Esophagus (tissue), 2 donors: ENCODE measurements at regions not wholly inside any gene's neighbourhood (a gene's known extent, or its start where the extent isn't known, plus 50 kb on each side); places are given as distances from the start of the nearest gene placed in this dataset.

Experiments used
- H3K27ac ChIP-seq, 2 donors: one replicate each; pipeline ENCODE4 v1.5.1; 2013; ENCODE audit warnings: low read depth in 2 of 2, mild to moderate bottlenecking in 2 of 2, inconsistent platforms in 1 of 2, low read length in 1 of 2, moderate library complexity in 1 of 2
- H3K27me3 ChIP-seq, 2 donors: one replicate each; pipeline ENCODE4 v1.6.1; 2013; ENCODE audit warnings: low read length in 2 of 2, control low read depth in 1 of 2, mild to moderate bottlenecking in 1 of 2; ENCODE audit not compliant: insufficient read depth in 2 of 2, control insufficient read depth in 1 of 2
- H3K36me3 ChIP-seq, 2 donors: one replicate each; pipeline ENCODE4 v1.6.1; 2013; ENCODE audit warnings: low read length in 1 of 2; ENCODE audit not compliant: control insufficient read depth in 2 of 2, insufficient read depth in 2 of 2
- H3K4me1 ChIP-seq, 2 donors: one replicate each; pipeline ENCODE4 v1.6.1; 2013; ENCODE audit warnings: low read length in 1 of 2; ENCODE audit not compliant: control insufficient read depth in 2 of 2, insufficient read depth in 2 of 2
- H3K4me3 ChIP-seq, 2 donors: one replicate each; pipeline ENCODE4 v1.5.1; 2013; ENCODE audit warnings: low read length in 2 of 2, mild to moderate bottlenecking in 2 of 2, low read depth in 1 of 2, moderate library complexity in 1 of 2
- H3K9me3 ChIP-seq, 2 donors: one replicate each; pipeline ENCODE4 v1.6.1; 2013; ENCODE audit warnings: mild to moderate bottlenecking in 2 of 2, low read depth in 1 of 2, low read length in 1 of 2, moderate library complexity in 1 of 2; ENCODE audit not compliant: control insufficient read depth in 2 of 2, insufficient read depth in 1 of 2
- WGBS, 2 donors: extraction: QIAGEN DNeasy Blood & Tissue Kit; methylation state at CpG; one replicate each; pipeline ENCODE4 v1.1.7; 2013; 5-methylcytosine and 5-hydroxymethylcytosine counted together
- donor health status: healthy with polysubstance abuse.
- donor health status: Bipolar disorder and iron deficiency.

- WGBS, 2 donors: 78 to 81% methylated on average over 22 of the region's 22 CpGs
Observed at GRCh38 chr22:48841881-48842582, 985.6 kb downstream of the BRD1 start.

DNA sequence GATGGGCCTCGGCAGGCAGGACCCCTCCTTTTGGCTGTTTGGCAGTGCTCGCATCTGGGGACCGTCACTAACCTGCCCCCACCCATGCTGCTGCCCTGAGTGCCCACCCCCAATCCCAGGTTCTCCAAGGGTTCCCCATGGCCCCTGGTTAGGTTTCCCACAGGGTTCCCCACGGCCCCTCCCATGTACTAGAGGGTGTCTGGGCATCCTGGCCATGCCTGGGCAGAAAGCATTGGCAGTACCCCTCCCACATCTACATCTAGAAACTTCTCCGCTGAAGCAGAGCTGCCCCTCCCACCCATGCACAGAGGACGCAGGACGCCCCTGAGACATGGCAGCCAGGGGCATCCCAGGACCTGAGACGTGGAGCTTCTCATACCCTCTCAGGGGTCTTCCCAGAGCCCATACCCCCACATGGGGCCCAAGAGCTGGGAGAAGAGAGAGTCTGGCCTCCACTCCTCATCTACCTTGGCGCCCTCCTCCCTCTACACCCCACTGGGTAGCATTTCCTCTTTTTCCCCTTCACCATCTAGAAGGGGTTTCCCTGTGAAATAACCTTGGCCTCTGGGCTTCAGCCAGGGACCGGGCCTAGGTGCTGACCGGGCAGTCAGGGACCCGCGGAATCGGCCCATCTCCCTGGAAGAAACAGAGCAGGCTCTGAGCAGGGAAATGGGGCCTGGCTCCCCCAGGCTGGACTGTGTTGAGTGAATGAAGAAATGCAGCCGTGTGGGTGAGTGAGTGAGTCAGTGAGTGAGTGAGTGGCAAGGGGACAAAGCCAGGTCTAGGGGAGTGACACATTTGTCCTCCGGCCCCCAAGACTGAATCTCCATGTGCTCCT, 987.3 kb downstream of the BRD1 start:
- Histone ChIP-seq H3K4me1 (no peaks in the 10 kb centered on the region), H3K36me3 (no peaks in the 10 kb centered on the region), H3K4me3 (no peak overlapping the region), H3K27me3 (no peaks in the 10 kb centered on the region), H3K9me3 (peaks cover 0 to 8% of the 10 kb centered on the region in 2 donors), H3K27ac (no peak overlapping the region)
- WGBS, 2 donors: 79 to 81% methylated on average over 16 of the region's 16 CpGs

More at GRCh38 chr22:48841881-48842582, 985.6 kb downstream of the BRD1 start:
- H3K27ac ChIP-seq: no peak overlapping the region
- no peaks in the 10 kb centered on the region for H3K27me3 ChIP-seq
- H3K4me3 ChIP-seq: no peak overlapping the region
- H3K36me3 ChIP-seq: no peaks in the 10 kb centered on the region
- H3K9me3 ChIP-seq: peaks cover 0 to 6% of the 10 kb centered on the region in 2 donors
- no peaks in the 10 kb centered on the region for H3K4me1 ChIP-seq

- no peaks in the 10 kb centered on the region for H3K36me3 ChIP-seq
- no peaks in the 10 kb centered on the region for H3K4me1 ChIP-seq
- 70 to 72% methylated on average over 19 of the region's 19 CpGs for WGBS, 2 donors
- no peaks in the 10 kb centered on the region for H3K27me3 ChIP-seq
- H3K4me3 ChIP-seq: no peak overlapping the region
- H3K27ac ChIP-seq: no peak overlapping the region
- peaks cover 0 to 8% of the 10 kb centered on the region in 2 donors for H3K9me3 ChIP-seq
Observed at GRCh38 chr22:48838846-48839730, 988.6 kb downstream of the BRD1 start.

GRCh38 chr22:48838376-48838775, 989.3 kb downstream of the BRD1 start:
- no peak overlapping the region for H3K27ac ChIP-seq
- H3K4me3 ChIP-seq: no peak overlapping the region
- no peaks in the 10 kb centered on the region for H3K4me1 ChIP-seq
- H3K27me3 ChIP-seq: no peaks in the 10 kb centered on the region
- H3K9me3 ChIP-seq: peaks cover 0 to 8% of the 10 kb centered on the region in 2 donors
- H3K36me3 ChIP-seq: no peaks in the 10 kb centered on the region
- WGBS, 2 donors: 82 to 83% methylated on average over 16 of the region's 16 CpGs

DNA sequence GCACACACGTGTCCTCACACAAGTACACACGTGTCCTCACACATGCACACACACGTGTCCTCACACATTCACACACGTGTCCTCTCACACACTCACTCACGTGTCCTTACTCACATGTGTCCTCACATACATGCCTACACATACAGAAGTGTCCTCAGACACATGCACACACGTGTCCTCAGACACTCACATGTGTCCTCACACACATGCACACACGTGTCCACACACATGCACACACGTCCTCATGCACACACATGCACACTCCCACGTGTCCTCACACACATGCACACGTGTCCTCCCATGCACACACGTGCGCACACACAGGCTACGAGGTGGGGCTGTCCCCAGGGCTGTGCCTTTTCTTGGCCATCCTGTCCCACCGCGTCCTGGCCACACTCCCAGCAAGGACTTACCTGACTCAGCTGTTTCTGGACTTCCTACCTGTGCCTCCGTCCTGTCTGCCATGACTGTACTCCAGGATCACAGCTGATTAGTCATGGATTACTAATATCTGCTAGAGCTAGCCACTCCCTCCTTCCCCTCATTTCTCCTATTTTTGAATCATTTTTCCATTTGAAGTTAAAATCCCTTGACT, 990.2 kb downstream of the BRD1 start:
- Histone ChIP-seq H3K4me3 (no peak overlapping the region), H3K27ac (no peak overlapping the region), H3K36me3 (no peaks in the 10 kb centered on the region), H3K27me3 (no peaks in the 10 kb centered on the region), H3K4me1 (no peaks in the 10 kb centered on the region), H3K9me3 (peaks cover 0 to 14% of the 10 kb centered on the region in 2 donors)
- 74% methylated on average over 16 of the region's 16 CpGs for WGBS, 2 donors

DNA sequence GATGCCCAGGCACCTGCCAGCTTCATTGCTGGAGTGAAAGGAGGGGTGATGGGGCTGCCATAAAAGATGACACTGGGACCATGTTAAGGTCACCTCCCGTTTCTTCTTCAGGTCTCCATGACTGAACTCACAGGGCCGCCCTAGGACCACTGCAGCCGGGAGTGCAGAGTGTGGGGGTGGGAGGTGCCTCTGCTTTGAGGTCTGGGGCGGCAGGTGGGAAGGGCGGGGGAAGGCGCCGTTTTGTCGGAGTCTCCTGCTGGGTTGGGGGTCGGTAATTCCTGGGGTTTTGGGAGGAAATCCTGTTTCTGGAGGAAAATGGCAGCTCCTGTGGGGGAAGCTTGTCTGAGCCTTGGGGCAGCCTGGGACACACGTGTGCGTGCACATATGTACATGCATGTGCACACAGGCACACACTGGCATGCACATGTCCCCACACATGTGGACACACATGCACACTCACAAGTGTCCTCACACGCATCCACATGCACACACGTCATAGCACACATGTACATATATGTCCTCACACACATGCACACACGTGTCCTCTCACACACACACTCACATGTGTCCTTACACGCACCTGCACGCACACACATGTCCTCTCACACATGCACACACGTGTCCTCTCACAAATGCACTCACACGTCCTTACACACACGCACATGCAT, 990.9 kb downstream of the BRD1 start:
- Histone ChIP-seq H3K27ac (no peak overlapping the region), H3K4me3 (no peak overlapping the region), H3K27me3 (no peaks in the 10 kb centered on the region), H3K9me3 (peaks cover 0 to 14% of the 10 kb centered on the region in 2 donors), H3K36me3 (no peaks in the 10 kb centered on the region), H3K4me1 (no peaks in the 10 kb centered on the region)
- WGBS, 2 donors: 80 to 86% methylated on average over 19 of the region's 19 CpGs

- Histone ChIP-seq H3K4me1 (no peaks in the 10 kb centered on the region), H3K9me3 (peaks cover 0 to 14% of the 10 kb centered on the region in 2 donors), H3K4me3 (no peak overlapping the region), H3K36me3 (no peaks in the 10 kb centered on the region), H3K27ac (no peak overlapping the region), H3K27me3 (no peaks in the 10 kb centered on the region)
- WGBS, 2 donors: 84 to 85% methylated on average over 33 of the region's 33 CpGs
Observed at GRCh38 chr22:48835857-48836672, 991.6 kb downstream of the BRD1 start.

- H3K36me3 ChIP-seq: no peaks in the 10 kb centered on the region
- H3K27ac ChIP-seq: no peak overlapping the region
- no peaks in the 10 kb centered on the region for H3K4me1 ChIP-seq
- H3K9me3 ChIP-seq: peaks cover 0 to 14% of the 10 kb centered on the region in 2 donors
- WGBS, 2 donors: 83 to 91% methylated on average over 11 of the region's 11 CpGs
- no peak overlapping the region for H3K4me3 ChIP-seq
- H3K27me3 ChIP-seq: no peaks in the 10 kb centered on the region
Observed at GRCh38 chr22:48835364-48835763, 992.3 kb downstream of the BRD1 start.
